Activated CD4-positive, alpha-beta T cell treated with anti-CD3 and anti-CD28 coated beads, Interleukin-2, amount 10 ng/mL, durations not matched to agents 24 days and 14 days (primary cell): ENCODE measurements at regions not wholly inside any gene's neighbourhood (a gene's known extent, or its start where the extent isn't known, plus 50 kb on each side); places are given as distances from the start of the nearest gene placed in this dataset.

Experiments
- DNase-seq: peaks from one replicate; pipeline ENCODE4 v3.0.0; 2022
- H3K27ac Mint-ChIP-seq: one replicate; pipeline ENCODE4 v1.8.0; 2022; ENCODE audit warnings: mild to moderate bottlenecking, mixed read lengths
- H3K27me3 Mint-ChIP-seq: one replicate; pipeline ENCODE4 v1.8.0; 2022; ENCODE audit warnings: mixed read lengths
- H3K36me3 Mint-ChIP-seq: one replicate; pipeline ENCODE4 v1.8.0; 2022; ENCODE audit warnings: low read depth, mild to moderate bottlenecking, mixed read lengths
- H3K4me1 Mint-ChIP-seq: one replicate; pipeline ENCODE4 v1.8.0; 2021; ENCODE audit warnings: mixed read lengths
- H3K4me3 Mint-ChIP-seq: one replicate; pipeline ENCODE4 v1.8.0; 2022; ENCODE audit warnings: mild to moderate bottlenecking, moderate library complexity, mixed read lengths
- H3K9me3 Mint-ChIP-seq: one replicate; pipeline ENCODE4 v1.8.0; 2021; ENCODE audit warnings: mixed read lengths
- intact Hi-C: fragments of 100-400 bp; cut with micrococcal nuclease; formaldehyde crosslinking; loops from one replicate; pipeline ENCODE4 v1.15.1; 2023

GRCh38 chr18:11289248-11289647 is 139.9 kb upstream of the PIEZO2 start:
- Mint-ChIP-seq H3K9me3 (no peaks in the 10 kb centered on the region), H3K4me1 (no peaks in the 10 kb centered on the region), H3K4me3 (no peak overlapping the region), H3K27ac (no peak overlapping the region), H3K27me3 (no peaks in the 10 kb centered on the region), H3K36me3 (no peaks in the 10 kb centered on the region)
- intact Hi-C loops: no loop called here
- DNase-seq: peak; percentile 11

- Mint-ChIP-seq H3K9me3 (no peaks in the 10 kb centered on the region), H3K36me3 (no peaks in the 10 kb centered on the region), H3K27ac (no peak overlapping the region), H3K27me3 (no peaks in the 10 kb centered on the region), H3K4me3 (no peak overlapping the region), H3K4me1 (no peaks in the 10 kb centered on the region)
- no peak for DNase-seq
- intact Hi-C loops: no loop called here
These were observed 139.0 kb upstream of the PIEZO2 start for GRCh38 chr18:11288401-11288800.

GRCh38 chr18:11286431-11286830 is 137.1 kb upstream of the PIEZO2 start:
- intact Hi-C loops: no loop called here

GRCh38 chr18:11284811-11285210 is 135.4 kb upstream of the PIEZO2 start:
- Mint-ChIP-seq H3K27ac (no peak overlapping the region), H3K36me3 (no peaks in the 10 kb centered on the region), H3K9me3 (peaks cover 3% of the 10 kb centered on the region), H3K27me3 (no peaks in the 10 kb centered on the region), H3K4me1 (no peaks in the 10 kb centered on the region), H3K4me3 (no peak overlapping the region)
- DNase-seq: peak; percentile 12
- intact Hi-C loops: no loop called here

More at GRCh38 chr18:11286431-11286830, 137.1 kb upstream of the PIEZO2 start:
- H3K9me3 Mint-ChIP-seq: no peaks in the 10 kb centered on the region
- H3K4me3 Mint-ChIP-seq: no peak overlapping the region
- H3K27me3 Mint-ChIP-seq: no peaks in the 10 kb centered on the region
- no peaks in the 10 kb centered on the region for H3K4me1 Mint-ChIP-seq
- peak; percentile 26 for DNase-seq
- H3K27ac Mint-ChIP-seq: no peak overlapping the region
- H3K36me3 Mint-ChIP-seq: no peaks in the 10 kb centered on the region

- DNase-seq: no peak
- Mint-ChIP-seq H3K9me3 (peaks cover 4% of the 10 kb centered on the region), H3K27me3 (no peaks in the 10 kb centered on the region), H3K36me3 (no peaks in the 10 kb centered on the region), H3K4me1 (no peaks in the 10 kb centered on the region), H3K4me3 (no peak overlapping the region), H3K27ac (no peak overlapping the region)
- intact Hi-C loops: no loop called here
These were observed 135.0 kb upstream of the PIEZO2 start for GRCh38 chr18:11284349-11284748.

- no peak for DNase-seq
- no peaks in the 10 kb centered on the region for H3K4me1 Mint-ChIP-seq
- no peaks in the 10 kb centered on the region for H3K27me3 Mint-ChIP-seq
- no peak overlapping the region for H3K27ac Mint-ChIP-seq
- no peak overlapping the region for H3K4me3 Mint-ChIP-seq
- peaks cover 4% of the 10 kb centered on the region for H3K9me3 Mint-ChIP-seq
- intact Hi-C loops: no loop called here
- no peaks in the 10 kb centered on the region for H3K36me3 Mint-ChIP-seq
These were observed 134.3 kb upstream of the PIEZO2 start for GRCh38 chr18:11283479-11284161.

- Mint-ChIP-seq H3K9me3 (peaks cover 4% of the 10 kb centered on the region), H3K4me3 (no peak overlapping the region), H3K36me3 (no peaks in the 10 kb centered on the region), H3K4me1 (no peaks in the 10 kb centered on the region), H3K27ac (no peak overlapping the region), H3K27me3 (no peaks in the 10 kb centered on the region)
- DNase-seq: peak; percentile 19
- intact Hi-C loops: no loop called here
These were observed 130.1 kb upstream of the PIEZO2 start for GRCh38 chr18:11279461-11279860.

GRCh38 chr18:11276678-11277077 is 127.3 kb upstream of the PIEZO2 start:
- peak; percentile 16 for DNase-seq
- intact Hi-C loops: no loop called here
- H3K27me3 Mint-ChIP-seq: no peaks in the 10 kb centered on the region
- H3K4me1 Mint-ChIP-seq: no peaks in the 10 kb centered on the region
- H3K9me3 Mint-ChIP-seq: peaks cover 4% of the 10 kb centered on the region
- no peak overlapping the region for H3K4me3 Mint-ChIP-seq
- H3K27ac Mint-ChIP-seq: no peak overlapping the region
- no peaks in the 10 kb centered on the region for H3K36me3 Mint-ChIP-seq

- intact Hi-C loops: no loop called here
- no peak for DNase-seq
- H3K4me3 Mint-ChIP-seq: no peak overlapping the region
- H3K4me1 Mint-ChIP-seq: no peaks in the 10 kb centered on the region
- no peaks in the 10 kb centered on the region for H3K9me3 Mint-ChIP-seq
- no peaks in the 10 kb centered on the region for H3K36me3 Mint-ChIP-seq
- no peak overlapping the region for H3K27ac Mint-ChIP-seq
- no peaks in the 10 kb centered on the region for H3K27me3 Mint-ChIP-seq
These were observed 124.9 kb upstream of the PIEZO2 start for GRCh38 chr18:11274144-11274794.

- Mint-ChIP-seq H3K4me3 (no peak overlapping the region), H3K27me3 (no peaks in the 10 kb centered on the region), H3K4me1 (no peaks in the 10 kb centered on the region), H3K27ac (no peak overlapping the region), H3K36me3 (no peaks in the 10 kb centered on the region), H3K9me3 (no peaks in the 10 kb centered on the region)
- intact Hi-C loops: no loop called here
- DNase-seq: no peak
These were observed 123.1 kb upstream of the PIEZO2 start for GRCh38 chr18:11272516-11272915.

GRCh38 chr18:11271954-11272353 is 122.6 kb upstream of the PIEZO2 start:
- intact Hi-C loops: no loop called here
- H3K9me3 Mint-ChIP-seq: no peaks in the 10 kb centered on the region
- no peaks in the 10 kb centered on the region for H3K4me1 Mint-ChIP-seq
- no peaks in the 10 kb centered on the region for H3K27me3 Mint-ChIP-seq
- no peak for DNase-seq
- H3K27ac Mint-ChIP-seq: no peak overlapping the region
- H3K36me3 Mint-ChIP-seq: no peaks in the 10 kb centered on the region
- H3K4me3 Mint-ChIP-seq: no peak overlapping the region

GRCh38 chr18:11269257-11269656 is 119.9 kb upstream of the PIEZO2 start:
- no peaks in the 10 kb centered on the region for H3K4me1 Mint-ChIP-seq
- no peak for DNase-seq
- H3K27ac Mint-ChIP-seq: no peak overlapping the region
- H3K9me3 Mint-ChIP-seq: no peaks in the 10 kb centered on the region
- H3K27me3 Mint-ChIP-seq: no peaks in the 10 kb centered on the region
- no peak overlapping the region for H3K4me3 Mint-ChIP-seq
- H3K36me3 Mint-ChIP-seq: no peaks in the 10 kb centered on the region
- intact Hi-C loops: no loop called here

- no peaks in the 10 kb centered on the region for H3K36me3 Mint-ChIP-seq
- no peaks in the 10 kb centered on the region for H3K27me3 Mint-ChIP-seq
- no peaks in the 10 kb centered on the region for H3K4me1 Mint-ChIP-seq
- no peak overlapping the region for H3K4me3 Mint-ChIP-seq
- intact Hi-C loops: no loop called here
- no peak overlapping the region for H3K27ac Mint-ChIP-seq
- no peaks in the 10 kb centered on the region for H3K9me3 Mint-ChIP-seq
- no peak for DNase-seq
These were observed 119.4 kb upstream of the PIEZO2 start for GRCh38 chr18:11268741-11269233.

- DNase-seq: no peak
- no peaks in the 10 kb centered on the region for H3K4me1 Mint-ChIP-seq
- H3K27ac Mint-ChIP-seq: no peak overlapping the region
- H3K36me3 Mint-ChIP-seq: no peaks in the 10 kb centered on the region
- H3K27me3 Mint-ChIP-seq: no peaks in the 10 kb centered on the region
- H3K9me3 Mint-ChIP-seq: no peaks in the 10 kb centered on the region
- H3K4me3 Mint-ChIP-seq: no peak overlapping the region
- intact Hi-C loops: no loop called here
These were observed 118.8 kb upstream of the PIEZO2 start for GRCh38 chr18:11268153-11268552.
